Retinal pigment epithelial cell (primary cell): ENCODE measurements at regions not wholly inside any gene's neighbourhood (a gene's known extent, or its start where the extent isn't known, plus 50 kb on each side); places are given as distances from the start of the nearest gene placed in this dataset.

Experiments
- DNase-seq: peaks from one replicate; pipeline ENCODE4 v3.0.0-alpha.2; 2010; ENCODE audit warnings: low read depth
- H3K4me3 ChIP-seq: 2 replicates; pipeline ENCODE4 v1.5.1; 2011; ENCODE audit warnings: mild to moderate bottlenecking, low read length, control low read depth, moderate library complexity
- CTCF ChIP-seq: conservative IDR thresholded peaks from 2 replicates; pipeline ENCODE4 v1.5.1; 2011; ENCODE audit warnings: low read depth, low read length, control low read depth, inconsistent platforms

DNA sequence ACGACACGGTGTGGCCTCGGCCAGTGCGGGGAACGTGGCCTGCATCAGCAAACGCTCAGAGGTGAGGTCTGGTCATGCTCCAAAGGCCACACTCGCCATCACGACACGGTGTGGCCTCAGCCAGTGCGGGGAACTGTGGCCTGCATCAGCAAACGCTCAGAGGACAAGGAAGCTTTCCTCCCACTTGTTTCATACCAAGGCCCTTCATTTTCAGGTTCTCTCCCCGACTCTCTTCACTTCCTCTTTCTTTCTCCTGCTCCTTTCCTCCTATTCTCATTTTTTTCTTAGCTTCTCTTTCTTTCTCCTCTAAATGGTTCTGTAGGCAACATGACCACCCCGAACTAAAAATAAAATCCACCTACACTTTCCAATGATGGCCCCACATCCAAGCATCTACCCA is 384.4 kb upstream of the SHH start:
- TF ChIP-seq CTCF = no peak
- H3K4me3 ChIP-seq = no peak overlapping the region
- DNase-seq = no peak

DNA sequence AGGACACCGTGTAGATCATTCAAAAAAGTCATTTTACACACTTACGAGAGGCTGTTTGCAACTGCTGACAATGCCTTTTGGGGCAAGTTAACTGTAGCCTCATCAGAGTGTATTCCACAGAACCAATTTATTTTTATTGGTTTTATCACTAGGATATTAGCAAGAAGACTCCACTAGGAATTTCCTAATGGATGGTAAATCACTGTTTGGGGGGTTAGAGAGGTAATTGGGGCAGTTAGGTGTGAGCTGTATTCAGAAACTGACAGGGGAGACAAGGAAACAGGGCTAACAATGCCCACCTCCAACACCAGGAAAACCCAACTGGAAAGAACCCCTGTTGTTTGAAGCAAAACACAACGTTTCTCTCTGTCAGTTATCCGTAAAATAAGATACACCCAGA is 383.0 kb upstream of the SHH start:
- TF ChIP-seq CTCF = no peak
- no peak overlapping the region for H3K4me3 ChIP-seq
- DNase-seq = no peak

GRCh38 chr7:156194813-156195212 is 382.6 kb upstream of the SHH start:
- no peak for TF ChIP-seq CTCF
- DNase-seq = no peak
- H3K4me3 ChIP-seq = no peak overlapping the region

DNA sequence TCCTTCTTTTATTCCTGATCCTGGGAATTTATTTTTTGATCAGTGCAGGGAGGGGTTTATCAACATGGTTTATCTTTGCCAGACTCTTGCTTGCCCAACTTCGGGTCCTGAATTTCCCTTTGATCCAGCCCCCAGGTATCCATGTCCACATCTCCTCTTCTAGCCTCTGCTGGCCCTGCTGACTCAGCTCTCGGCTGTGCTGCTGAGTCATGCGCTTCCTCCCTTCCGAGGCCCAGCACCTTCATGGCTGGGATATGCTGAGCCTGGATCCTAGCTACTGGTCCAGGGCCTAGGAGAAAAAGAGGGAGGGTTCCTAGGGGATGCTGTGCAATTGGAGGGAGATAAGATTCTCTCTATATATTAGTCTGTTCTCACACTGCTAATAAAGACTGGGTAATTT is 380.7 kb upstream of the SHH start:
- no peak overlapping the region for H3K4me3 ChIP-seq
- DNase-seq = no peak
- no peak for TF ChIP-seq CTCF

GRCh38 chr7:156191090-156191489 is 378.8 kb upstream of the SHH start:
- no peak for TF ChIP-seq CTCF
- H3K4me3 ChIP-seq = no peak overlapping the region
- DNase-seq = no peak

- H3K4me3 ChIP-seq = no peak overlapping the region
- no peak for DNase-seq
- no peak for TF ChIP-seq CTCF
Measured at GRCh38 chr7:156185076-156185475, 372.8 kb upstream of the SHH start.

DNA sequence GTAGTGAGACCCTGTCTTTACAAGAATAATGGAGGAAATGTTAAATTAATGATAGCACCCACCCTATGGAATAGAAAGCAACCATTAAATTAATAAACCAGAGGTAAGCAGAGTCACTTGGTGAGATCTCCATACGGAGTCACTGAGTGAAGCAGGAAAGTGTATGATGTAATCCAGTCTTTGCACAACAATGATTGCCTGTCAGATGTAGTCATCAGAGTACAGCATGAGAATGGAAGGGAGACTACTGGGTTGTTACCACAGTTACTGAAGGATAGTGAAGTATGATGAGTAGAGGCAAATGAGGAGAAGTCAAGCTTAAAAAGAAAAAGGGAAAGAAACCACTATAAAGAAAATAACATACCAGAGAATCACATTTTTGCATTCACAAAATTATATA is 371.9 kb upstream of the SHH start:
- no peak for DNase-seq
- H3K4me3 ChIP-seq = no peak overlapping the region
- no peak for TF ChIP-seq CTCF
